Ovary (tissue), 7 donors: ENCODE measurements at regions not wholly inside any gene's neighbourhood (a gene's known extent, or its start where the extent isn't known, plus 50 kb on each side); places are given as distances from the start of the nearest gene placed in this dataset.

Source experiments
- DNase-seq, 5 donors: peaks; one replicate each; pipeline ENCODE4 v3.0.0-alpha.2; 2019 to 2020
- H3K27ac ChIP-seq, 2 donors: fragments of 200-600 bp; one replicate each; pipeline versions ENCODE4 v1.5.1 to v1.8.0; 2019 to 2022
- H3K27me3 ChIP-seq: fragments of 200-600 bp; one replicate; pipeline ENCODE4 v1.8.0; 2022
- H3K36me3 ChIP-seq: fragments of 200-600 bp; sonication (generic); one replicate; pipeline ENCODE4 v1.5.1; 2019
- H3K4me1 ChIP-seq: one replicate; pipeline ENCODE4 v1.8.1; 2013; ENCODE audit warnings: mild to moderate bottlenecking, moderate library complexity; ENCODE audit not compliant: insufficient read depth
- H3K4me3 ChIP-seq: fragments of 200-600 bp; sonication (generic); one replicate; pipeline ENCODE4 v1.5.1; 2017
- H3K9me3 ChIP-seq, 2 donors: fragments of 200-600 bp in 1 of 2; sonication (generic) in 1 of 2; one replicate each; pipeline versions ENCODE4 v1.5.1 to v1.8.1; 2013 to 2019; ENCODE audit warnings: mild to moderate bottlenecking in 1 of 2, moderate library complexity in 1 of 2
- EP300 ChIP-seq: sonication (generic); formaldehyde crosslinking; IDR thresholded peaks from one replicate; pipeline ENCODE4 v1.6.1; 2017; ENCODE audit warnings: antibody characterized with exemption
- POLR2A ChIP-seq: fragments of 450-650 bp; IDR thresholded peaks from one replicate; pipeline ENCODE4 v1.6.1; 2017; ENCODE audit warnings: antibody characterized with exemption, mild to moderate bottlenecking, moderate library complexity
- WGBS, 3 donors: extraction: QIAGEN DNeasy Blood & Tissue Kit in 1 of 3; methylation state at CpG; one replicate each; pipeline versions ENCODE4 v1.1.5 to v1.1.7; 2013 to 2017; 5-methylcytosine and 5-hydroxymethylcytosine counted together
- intact Hi-C, 4 donors: fragments of 100-400 bp; cut with DNase I; formaldehyde crosslinking; loops; one replicate each; pipeline versions ENCODE4 v1.11.0 to v1.15.1; 2022 to 2023
- TF ChIP-seq, protein P1 (sequence below), 3 donors: fragments of 450-650 bp in 2 of 3; fragments of 200-600 bp in 1 of 3; IDR thresholded peaks; one replicate each; pipeline versions ENCODE4 v1.5.1 to v1.8.0; 2016 to 2022; ENCODE audit warnings: antibody characterized with exemption in 3 of 3, mild to moderate bottlenecking in 1 of 3
- donor health status: DM: no; HTN: no; CAD: no; lungs with moderate emphysema.
- donor health status: DM: no; HTN: no; CAD: no.
- donor health status: Bipolar disorder and iron deficiency.
- donor health status: DM: no; HTN: no; CAD: no.
- donor health status: DM: yes; HTN: yes; CAD: no.

GRCh38 chr3:130823996-130824395 is 69.9 kb upstream of the ATP2C1 start:
- Histone ChIP-seq H3K36me3 (no peaks in the 10 kb centered on the region), H3K4me1 (no peaks in the 10 kb centered on the region), H3K27ac (no peak overlapping the region), H3K9me3 (no peaks in the 10 kb centered on the region), H3K27me3 (no peaks in the 10 kb centered on the region), H3K4me3 (no peak overlapping the region)
- intact Hi-C loops, result no loop called here
- TF ChIP-seq EP300, result no peak
- TF ChIP-seq POLR2A, result no peak
- TF ChIP-seq, protein P1, sequence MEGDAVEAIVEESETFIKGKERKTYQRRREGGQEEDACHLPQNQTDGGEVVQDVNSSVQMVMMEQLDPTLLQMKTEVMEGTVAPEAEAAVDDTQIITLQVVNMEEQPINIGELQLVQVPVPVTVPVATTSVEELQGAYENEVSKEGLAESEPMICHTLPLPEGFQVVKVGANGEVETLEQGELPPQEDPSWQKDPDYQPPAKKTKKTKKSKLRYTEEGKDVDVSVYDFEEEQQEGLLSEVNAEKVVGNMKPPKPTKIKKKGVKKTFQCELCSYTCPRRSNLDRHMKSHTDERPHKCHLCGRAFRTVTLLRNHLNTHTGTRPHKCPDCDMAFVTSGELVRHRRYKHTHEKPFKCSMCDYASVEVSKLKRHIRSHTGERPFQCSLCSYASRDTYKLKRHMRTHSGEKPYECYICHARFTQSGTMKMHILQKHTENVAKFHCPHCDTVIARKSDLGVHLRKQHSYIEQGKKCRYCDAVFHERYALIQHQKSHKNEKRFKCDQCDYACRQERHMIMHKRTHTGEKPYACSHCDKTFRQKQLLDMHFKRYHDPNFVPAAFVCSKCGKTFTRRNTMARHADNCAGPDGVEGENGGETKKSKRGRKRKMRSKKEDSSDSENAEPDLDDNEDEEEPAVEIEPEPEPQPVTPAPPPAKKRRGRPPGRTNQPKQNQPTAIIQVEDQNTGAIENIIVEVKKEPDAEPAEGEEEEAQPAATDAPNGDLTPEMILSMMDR (IDR thresholded peaks at IDR 0.05), result no peak
- DNase-seq, result no peak
- WGBS, 3 donors, result 27 to 45% (median 32%) methylated on average over 1 of the region's 1 CpG

DNA sequence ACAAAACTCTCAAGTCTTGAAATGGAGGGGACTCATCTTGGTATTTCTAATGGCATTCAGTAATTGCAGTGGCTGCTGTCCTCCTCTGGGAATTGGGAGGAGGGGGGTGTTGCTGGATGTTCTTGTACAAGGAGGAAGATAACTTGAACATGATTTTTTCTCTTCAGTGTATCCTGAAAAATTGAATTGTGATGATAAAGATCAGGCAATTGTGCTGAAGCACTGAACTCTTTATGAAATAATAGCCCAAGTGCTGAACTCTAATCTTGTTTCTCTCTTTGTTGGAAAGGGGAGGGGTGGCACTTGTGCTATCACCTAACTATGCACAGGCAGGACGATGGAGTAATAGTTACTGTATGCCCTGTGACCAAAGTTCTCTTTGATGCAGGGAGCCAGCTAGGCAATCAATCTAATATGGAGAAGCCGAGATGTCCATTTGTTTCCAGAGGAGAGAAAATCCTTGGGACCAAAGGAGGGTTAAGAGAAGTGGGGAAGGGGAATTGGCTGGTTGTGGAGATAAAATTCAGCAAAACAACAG is 68.1 kb upstream of the ATP2C1 start:
- Histone ChIP-seq H3K4me3 (no peak overlapping the region), H3K36me3 (no peaks in the 10 kb centered on the region), H3K9me3 (no peaks in the 10 kb centered on the region), H3K4me1 (no peaks in the 10 kb centered on the region), H3K27ac (no peak overlapping the region), H3K27me3 (no peaks in the 10 kb centered on the region)
- 62 to 70% (median 67%) methylated on average over 2 of the region's 2 CpGs for WGBS, 3 donors
- intact Hi-C loops, result no loop called here
- DNase-seq, result no peak
- TF ChIP-seq POLR2A (no peak), EP300 (no peak)
- TF ChIP-seq, protein P1 (IDR thresholded peaks at IDR 0.05), result no peak

- TF ChIP-seq EP300 (no peak), POLR2A (no peak)
- TF ChIP-seq, protein P1 (IDR thresholded peaks at IDR 0.05), result no peak
- intact Hi-C loops, result no loop called here
- no peak overlapping the region for H3K27ac ChIP-seq
- 75 to 80% (median 79%) methylated on average over 4 of the region's 4 CpGs for WGBS, 3 donors
- H3K27me3 ChIP-seq, result no peaks in the 10 kb centered on the region
- no peaks in the 10 kb centered on the region for H3K9me3 ChIP-seq
- H3K36me3 ChIP-seq, result no peaks in the 10 kb centered on the region
- DNase-seq, result no peak
- H3K4me1 ChIP-seq, result no peaks in the 10 kb centered on the region
- H3K4me3 ChIP-seq, result no peak overlapping the region
Measured at GRCh38 chr3:130826516-130827182, 67.2 kb upstream of the ATP2C1 start.

GRCh38 chr3:130827486-130827885 is 66.4 kb upstream of the ATP2C1 start:
- H3K4me1 ChIP-seq, result no peaks in the 10 kb centered on the region
- H3K27ac ChIP-seq, result no peak overlapping the region
- WGBS, 3 donors, result 85 to 90% (median 87%) methylated on average over 11 of the region's 11 CpGs
- no peaks in the 10 kb centered on the region for H3K36me3 ChIP-seq
- no peak overlapping the region for H3K4me3 ChIP-seq
- intact Hi-C loops, result no loop called here
- no peak for DNase-seq
- TF ChIP-seq, protein P1 (IDR thresholded peaks at IDR 0.05), result no peak
- no peak for TF ChIP-seq POLR2A
- no peak for TF ChIP-seq EP300
- H3K27me3 ChIP-seq, result no peaks in the 10 kb centered on the region
- no peaks in the 10 kb centered on the region for H3K9me3 ChIP-seq
